ENCODE measurements at regions not wholly inside any gene's neighbourhood (a gene's known extent, or its start where the extent isn't known, plus 50 kb on each side); places are given as distances from the start of the nearest gene placed in this dataset.

GRCh38 chr9:94199776-94200175 lies 59.3 kb upstream of the ZNF169 start:
- TF ChIP-seq CTCF (IDR thresholded peaks at IDR 0.05) (no peak), TCF7L2 (IDR thresholded peaks at IDR 0.05; ENCODE audit: low read depth, low read length) (no peak), POLR2AphosphoS5 (IDR thresholded peaks at IDR 0.05; ENCODE audit: low read depth, low read length) (no peak), REST (IDR thresholded peaks at IDR 0.05; ENCODE audit: insufficient read depth in 1 of 2, low read depth in 2 of 2, low read length in 1 of 2) (no peak)
